Head of caudate nucleus (tissue), 42 donors: ENCODE measurements at regions not wholly inside any gene's neighbourhood (a gene's known extent, or its start where the extent isn't known, plus 50 kb on each side); places are given as distances from the start of the nearest gene placed in this dataset.
"Not testable (repeated sequence)": the region's sequence is repeated elsewhere in the genome, so short reads cannot be mapped to it uniquely, and the experiment has no call there.

Experiments used
- DNase-seq, 42 donors: peaks; one replicate each; pipeline versions ENCODE4 v3.0.0 to v3.0.0-alpha.2; 2020 to 2021; ENCODE audit warnings: mixed read lengths in 7 of 42
- intact Hi-C: fragments of 100-400 bp; cut with DNase I; formaldehyde crosslinking; loops from one replicate; pipeline ENCODE4 v1.15.0; 2022

GRCh38 chr3:177440456-177441104, 243.3 kb upstream of the TBL1XR1 start:
- intact Hi-C loops: no loop called here
- DNase-seq: no peak

DNA sequence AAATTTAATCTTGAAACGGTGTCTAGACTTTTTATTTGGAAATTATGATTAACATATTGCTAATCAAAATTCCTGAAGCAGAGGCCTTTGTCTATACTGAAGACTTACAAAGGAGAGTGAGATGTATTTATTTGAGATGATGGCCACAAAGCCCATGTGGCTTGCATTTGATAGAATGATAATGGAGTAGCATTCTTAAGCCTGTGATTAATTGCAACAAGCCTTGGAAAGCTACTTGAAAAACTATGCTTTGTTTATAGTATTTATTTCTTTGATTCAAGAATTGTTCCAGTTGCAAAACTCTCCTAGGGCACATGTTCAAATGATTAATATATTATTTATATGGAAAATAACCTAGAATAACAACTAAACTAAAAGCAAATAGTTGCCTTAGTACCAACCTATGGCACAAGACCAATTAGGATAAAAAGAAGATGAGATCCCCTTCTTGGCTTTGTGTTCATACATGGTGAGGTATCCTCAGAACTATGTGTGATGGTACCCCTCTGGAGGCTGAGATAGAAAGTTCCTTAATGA, 244.1 kb upstream of the TBL1XR1 start:
- intact Hi-C loops: no loop called here
- DNase-seq: no peak

DNA sequence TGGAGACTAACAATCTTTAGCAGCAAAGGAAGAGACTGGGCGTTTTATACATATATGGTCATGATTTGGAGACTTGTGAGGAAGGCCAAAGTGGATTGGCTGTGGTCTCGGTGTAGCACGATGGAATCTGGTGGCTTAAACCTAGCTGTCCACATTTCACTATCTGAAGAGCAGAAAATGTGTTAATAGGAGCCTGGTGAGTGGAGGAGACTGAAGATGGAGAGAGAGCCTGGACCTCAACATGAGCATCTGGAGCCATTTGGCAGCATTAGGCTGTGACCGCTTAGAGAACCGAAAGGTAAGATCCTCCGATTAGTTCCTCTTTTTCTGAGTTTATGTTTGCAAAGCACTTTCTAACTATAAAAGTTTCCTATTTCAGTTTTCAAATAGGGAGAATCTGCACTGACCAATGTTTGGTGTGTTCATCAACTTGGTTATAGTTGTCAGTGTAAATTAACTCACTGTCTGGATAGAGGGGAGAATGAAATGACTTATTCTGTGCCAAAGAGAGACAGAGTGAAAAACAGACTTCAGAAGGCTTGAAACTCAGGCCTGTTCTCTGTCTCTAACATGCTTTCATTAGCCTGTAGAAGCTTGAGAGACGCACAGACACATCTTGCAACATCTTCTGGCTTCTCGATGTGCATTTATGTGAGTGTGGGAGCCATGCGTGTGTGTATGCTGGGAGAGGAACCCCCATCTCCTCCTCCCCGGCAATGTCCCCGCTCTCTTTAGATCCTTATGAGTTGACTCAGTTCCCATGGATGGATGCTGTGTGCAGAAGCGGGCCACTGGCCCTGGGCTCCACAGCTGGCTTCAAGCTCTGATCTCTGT, 244.7 kb upstream of the TBL1XR1 start:
- DNase-seq: no peak
- intact Hi-C loops: no loop called here

DNA sequence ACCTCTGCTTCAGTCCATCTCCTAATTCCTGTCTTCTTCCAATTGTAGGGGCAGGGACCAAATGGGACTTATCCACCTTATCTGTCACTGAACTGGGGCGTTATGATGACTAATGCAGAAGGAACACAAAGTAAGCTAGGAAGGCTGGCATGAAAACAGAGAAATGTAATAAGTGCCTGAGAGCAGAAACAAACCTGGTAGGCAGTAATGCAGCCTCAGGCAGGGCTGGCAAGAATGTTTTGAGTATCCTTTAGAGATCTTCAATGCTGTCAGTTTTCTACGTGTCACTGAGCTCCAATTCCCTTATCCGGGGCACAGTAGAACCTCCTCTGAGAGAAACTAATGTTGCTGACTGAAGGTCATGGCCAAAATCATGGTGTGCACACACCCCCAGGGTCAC, 246.2 kb upstream of the TBL1XR1 start:
- no peak for DNase-seq
- intact Hi-C loops: no loop called here

DNA sequence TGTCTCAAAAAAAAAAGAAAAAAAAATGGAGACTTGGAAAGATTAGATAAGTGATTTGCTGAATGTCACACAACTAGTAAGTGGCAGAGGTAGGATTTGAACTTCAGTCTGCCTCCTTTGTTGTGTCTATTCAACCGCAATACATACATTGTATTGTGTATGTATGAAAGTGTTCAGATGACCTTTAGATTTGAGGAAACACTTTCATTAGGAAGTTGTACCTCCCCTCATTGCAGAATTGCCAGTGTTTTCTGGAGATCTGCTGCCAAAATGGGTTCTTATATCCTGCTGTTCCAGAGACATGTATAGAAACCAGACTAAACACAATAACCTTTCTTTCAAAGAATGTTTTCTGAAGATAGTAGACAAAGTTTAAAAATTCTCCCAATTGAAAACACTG, 247.4 kb upstream of the TBL1XR1 start:
- intact Hi-C loops: no loop called here
- no peak for DNase-seq

DNA sequence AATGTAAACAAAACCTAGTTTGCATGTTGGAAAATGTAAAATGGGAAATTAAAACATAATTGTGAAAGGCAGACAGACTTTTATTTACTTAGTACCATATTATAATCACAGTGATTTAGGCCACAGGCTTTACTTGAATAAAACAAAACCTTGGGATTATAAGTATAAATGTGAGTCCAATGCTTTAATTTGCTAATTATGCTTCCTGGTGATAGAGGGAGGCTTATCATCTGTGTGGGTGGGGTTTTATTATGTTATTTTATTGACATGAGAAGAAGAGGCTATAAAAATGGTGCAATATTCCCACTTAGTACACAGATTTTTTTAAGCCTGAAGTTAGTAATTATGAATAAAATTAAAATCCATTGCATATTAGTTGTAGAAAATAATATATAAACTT, 248.3 kb upstream of the TBL1XR1 start:
- no peak for DNase-seq
- intact Hi-C loops: no loop called here

DNA sequence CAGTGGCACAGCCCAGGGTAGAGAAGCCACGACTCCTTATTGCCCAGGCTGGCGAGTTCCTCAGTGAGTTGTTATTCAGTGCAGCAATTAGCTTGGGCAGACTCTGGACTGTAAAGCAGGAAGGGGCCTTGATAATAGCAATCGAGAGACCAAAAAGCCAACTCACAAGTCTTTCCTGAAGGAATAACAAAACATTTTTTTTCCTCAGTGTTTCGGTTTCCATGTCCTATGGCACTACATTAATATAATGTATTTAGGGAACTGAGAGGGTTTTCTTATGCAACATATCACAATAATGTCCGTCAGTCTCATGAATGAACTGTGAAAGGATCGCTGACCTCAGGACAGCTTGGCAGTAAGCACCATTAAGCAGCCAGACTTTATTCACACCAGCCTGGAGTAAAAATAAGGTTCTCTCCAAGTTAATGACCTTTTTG, 248.9 kb upstream of the TBL1XR1 start:
- peak in 1 of 42 donors; percentile 40 for DNase-seq
- intact Hi-C loops: no loop called here

DNA sequence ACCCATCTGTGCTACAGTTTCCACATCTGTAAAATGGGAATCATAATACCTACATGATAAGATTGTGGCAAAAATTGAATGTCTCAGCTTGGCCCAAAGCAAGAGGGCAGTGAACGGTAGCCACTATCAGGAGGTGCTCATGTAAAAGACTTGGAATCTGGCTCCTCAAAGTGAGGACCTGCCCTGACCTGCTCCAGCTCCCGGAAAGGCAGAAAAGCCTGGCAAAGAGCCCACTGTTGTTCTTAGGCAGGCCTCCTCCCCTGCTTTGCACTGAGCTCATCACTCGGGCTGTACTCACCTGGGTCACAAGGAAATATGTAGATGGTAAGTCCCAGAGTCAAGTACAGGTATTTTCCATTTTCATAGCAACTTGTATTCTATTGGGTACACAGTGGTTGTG, 250.7 kb upstream of the TBL1XR1 start:
- DNase-seq: no peak
- intact Hi-C loops: no loop called here

DNA sequence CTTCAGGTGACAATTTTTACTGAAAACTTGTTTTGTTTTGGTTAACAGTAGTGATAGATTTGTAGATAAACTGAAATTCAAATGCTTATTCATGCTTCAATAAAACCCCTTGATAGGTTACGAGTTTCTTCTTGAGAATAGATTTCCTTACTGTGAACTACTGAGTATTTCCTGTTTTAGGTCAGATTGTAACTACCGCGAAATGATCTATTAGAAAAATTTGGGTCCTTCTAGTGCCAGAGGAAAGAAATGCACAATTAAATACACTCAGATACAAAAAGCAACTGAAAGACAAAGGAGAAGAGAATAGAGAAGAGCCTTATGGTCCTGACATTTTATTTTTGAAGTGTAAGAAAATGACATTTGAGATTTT, 251.7 kb upstream of the TBL1XR1 start:
- intact Hi-C loops: no loop called here

GRCh38 chr3:177449360-177450006, 252.2 kb upstream of the TBL1XR1 start:
- peak in 1 of 42 donors; percentile 20 for DNase-seq
- intact Hi-C loops: no loop called here

More for the DNA sequence above, 251.7 kb upstream of the TBL1XR1 start:
- no peak for DNase-seq

DNA sequence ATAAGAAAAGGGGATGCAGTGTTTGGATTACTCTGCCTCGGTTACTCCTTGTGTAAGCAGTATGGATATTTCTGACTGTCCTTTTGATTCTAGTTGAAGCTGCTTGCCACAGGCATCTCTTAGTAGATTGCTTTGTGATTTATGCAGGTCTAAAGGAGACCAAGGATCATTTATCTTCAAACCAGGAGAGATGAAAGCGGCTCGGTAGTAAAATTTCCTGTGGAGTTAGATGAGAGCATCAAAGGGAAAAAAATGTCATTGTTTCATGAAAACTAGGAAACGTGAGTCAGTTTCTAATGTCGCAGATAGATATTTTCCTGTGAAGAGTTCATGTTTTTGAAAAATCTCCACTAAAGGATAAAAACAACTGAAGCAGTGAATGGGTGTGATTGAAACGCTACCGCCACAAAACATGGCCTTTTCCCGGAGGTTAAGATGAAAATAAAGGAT, 254.0 kb upstream of the TBL1XR1 start:
- DNase-seq: no peak
- intact Hi-C loops: no loop called here

DNA sequence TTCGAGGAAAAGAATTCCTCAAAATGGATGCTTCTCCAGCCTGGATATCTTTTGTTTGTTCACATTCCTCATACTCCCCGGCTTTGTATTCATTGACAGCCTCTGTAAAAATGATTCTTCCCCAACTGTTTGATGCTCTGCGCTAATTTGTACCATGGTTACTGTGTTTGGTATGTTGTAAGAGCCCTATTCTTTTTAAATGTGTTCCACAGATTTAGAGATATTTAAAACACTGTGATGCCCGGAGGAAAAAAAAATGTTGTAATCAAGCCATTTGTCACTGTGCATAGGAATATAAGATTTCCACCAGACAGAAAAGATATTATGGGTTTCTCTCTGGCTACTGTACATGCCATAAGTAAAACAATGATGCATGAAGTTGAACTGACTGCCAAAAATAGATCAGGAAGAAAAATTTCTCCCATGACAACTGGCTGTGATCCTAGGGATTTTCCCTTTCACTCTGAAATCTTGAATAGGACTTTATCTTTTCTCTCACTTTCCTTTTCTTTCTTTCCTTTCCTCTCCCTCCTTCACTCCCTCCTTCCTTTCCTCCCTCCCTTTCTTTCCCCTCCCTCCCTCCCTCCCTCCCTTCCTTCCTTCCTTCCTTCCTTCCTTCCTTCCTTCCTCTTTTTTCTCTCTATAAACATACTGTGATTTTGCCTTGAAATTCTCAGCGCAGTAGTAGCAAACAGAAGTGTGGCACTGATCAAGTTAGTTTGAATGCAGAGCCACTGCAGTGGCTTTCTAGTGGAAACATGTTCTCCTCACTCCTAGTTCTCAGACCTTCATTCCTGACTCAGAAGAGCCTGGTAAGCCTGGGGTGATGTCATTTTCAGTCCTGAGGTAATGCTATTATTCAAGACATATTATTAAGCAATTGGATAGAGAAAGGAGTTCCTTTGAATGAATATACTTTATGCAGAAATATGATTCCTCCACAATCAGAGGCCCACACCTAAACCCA, 254.9 kb upstream of the TBL1XR1 start:
- no peak for DNase-seq
- intact Hi-C loops: no loop called here

DNA sequence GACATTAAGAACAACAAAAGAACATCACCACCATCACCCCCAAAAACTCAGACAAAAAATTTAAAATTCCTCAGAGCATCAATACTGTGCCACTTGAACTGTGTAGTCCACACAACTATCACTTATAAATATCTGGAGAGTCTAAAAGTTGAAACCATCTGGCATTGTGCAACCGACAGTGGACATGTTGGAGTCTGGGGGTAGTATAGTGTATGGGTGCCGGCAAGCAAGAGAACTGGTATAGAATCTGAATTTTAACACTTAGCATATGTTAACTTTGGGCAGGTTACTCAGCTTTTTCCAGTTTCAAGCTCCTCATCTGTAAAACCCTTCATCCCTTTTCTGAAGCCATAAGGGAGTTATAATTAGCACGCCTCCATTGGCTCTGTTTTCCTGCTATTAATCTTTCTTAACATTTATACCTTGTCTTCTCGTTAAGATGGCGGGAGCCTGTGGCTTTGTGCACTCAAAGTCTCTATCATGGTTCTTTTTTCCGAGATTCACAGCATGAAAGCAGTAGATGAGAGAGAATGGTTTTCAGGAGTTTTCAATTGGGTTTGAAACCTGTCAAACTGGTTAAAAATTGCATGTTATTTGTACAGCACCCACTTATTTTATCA, 255.7 kb upstream of the TBL1XR1 start:
- intact Hi-C loops: no loop called here
- DNase-seq: no peak

- no peak for DNase-seq
- intact Hi-C loops: no loop called here
Observed at GRCh38 chr3:177453451-177453844, 256.2 kb upstream of the TBL1XR1 start.

GRCh38 chr3:177457204-177457603, 259.9 kb upstream of the TBL1XR1 start:
- intact Hi-C loops, DNase-seq: not testable (repeated sequence)

DNA sequence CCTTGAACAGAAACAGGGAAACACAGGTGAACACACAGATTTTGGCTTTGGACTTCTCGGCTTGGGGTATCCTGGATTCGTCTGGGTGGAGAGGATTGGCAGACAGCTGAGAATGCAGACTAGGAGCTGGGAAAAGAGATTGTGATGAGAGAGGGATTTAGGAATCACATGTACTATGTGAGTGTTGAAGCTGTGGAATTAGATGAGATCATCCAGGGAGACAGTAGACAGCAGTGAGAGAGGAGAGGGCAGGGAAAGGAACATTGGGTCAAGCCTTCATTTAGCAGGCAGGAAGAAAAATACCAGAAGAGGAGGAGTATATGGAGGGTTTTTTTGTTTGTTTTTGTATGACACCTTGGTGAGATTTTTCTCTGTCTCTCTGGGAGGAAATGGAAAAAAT, 262.1 kb upstream of the TBL1XR1 start:
- DNase-seq: no peak
- intact Hi-C loops: no loop called here

DNA sequence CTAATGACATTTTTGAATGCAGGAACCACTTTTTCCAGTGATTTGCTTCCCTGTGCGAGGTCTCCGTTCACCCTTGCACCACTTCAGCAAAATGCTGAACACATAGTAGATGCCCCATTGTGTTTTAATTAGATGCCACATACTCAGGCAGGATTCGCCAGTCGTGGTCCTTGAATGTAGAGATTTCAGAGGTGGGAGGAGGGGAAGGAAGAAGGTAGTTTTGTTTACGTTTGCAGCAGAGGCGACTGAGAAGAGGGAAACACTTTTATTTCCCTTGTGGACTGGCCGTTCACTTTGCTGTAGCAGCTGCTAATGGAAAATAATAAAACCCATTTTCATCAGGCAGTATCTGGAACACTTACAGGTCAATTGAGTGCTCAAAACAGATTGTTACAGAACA, 262.8 kb upstream of the TBL1XR1 start:
- intact Hi-C loops: no loop called here

DNA sequence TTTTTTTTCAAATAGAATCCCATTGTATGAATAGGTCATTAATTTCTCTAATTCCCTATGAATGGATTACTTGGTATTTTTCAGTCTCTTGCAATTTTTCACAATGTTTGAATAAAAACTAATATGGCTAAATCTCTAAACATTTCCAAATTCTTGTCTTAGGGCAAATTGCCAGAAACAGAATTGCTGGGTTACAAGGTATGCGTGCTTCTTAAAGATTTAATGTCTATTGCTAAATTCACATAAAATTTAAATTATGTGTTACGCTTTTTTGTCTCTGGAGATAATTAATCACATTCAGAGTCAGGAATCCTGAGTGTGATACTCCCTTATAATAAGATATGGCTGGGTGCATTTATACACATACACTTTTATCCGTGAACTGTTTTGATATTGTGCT, 264.5 kb upstream of the TBL1XR1 start:
- intact Hi-C loops: no loop called here
- no peak for DNase-seq

More for the DNA sequence above, 262.8 kb upstream of the TBL1XR1 start:
- DNase-seq: no peak
